ENCODE measurements at regions not wholly inside any gene's neighbourhood (a gene's known extent, or its start where the extent isn't known, plus 50 kb on each side); places are given as distances from the start of the nearest gene placed in this dataset.

GRCh38 chr9:99506747-99507348 is 284.8 kb downstream of the SEC61B start:
- TF ChIP-seq CTCF (conservative IDR thresholded peaks at IDR 0.05; ENCODE audit: low read length) (no peak), EZH2phosphoT487 (IDR thresholded peaks at IDR 0.05; ENCODE audit: borderline replicate concordance) (no peak)
